ENCODE measurements at regions not wholly inside any gene's neighbourhood (a gene's known extent, or its start where the extent isn't known, plus 50 kb on each side); places are given as distances from the start of the nearest gene placed in this dataset.

DNA sequence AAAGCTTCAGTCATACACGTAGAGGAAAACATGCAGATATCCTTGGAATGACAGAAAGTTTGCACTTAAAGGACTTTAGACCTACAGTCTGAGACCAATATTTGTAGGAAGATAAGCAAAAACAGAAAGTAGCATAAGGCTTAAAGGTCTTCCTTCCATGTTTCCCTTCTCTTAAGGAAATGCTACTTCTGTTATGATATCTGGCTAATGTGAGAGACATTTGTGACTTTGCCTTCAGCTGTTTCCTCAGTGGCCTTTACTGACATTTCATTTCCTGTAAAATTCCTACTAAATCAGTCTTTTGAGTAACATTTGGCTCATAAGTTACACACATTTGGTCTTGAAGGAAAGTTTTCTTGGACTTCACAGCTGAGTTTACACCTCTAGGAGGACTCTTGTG, 713.4 kb downstream of the TBC1D32 start:
- no peaks in the 10 kb centered on the region for H3K9me2 ChIP-seq (ENCODE audit: insufficient read depth, low read length)
- no peaks in the 10 kb centered on the region for H3K27me3 ChIP-seq (ENCODE audit: insufficient read depth, low read depth, low read length)
- H3K9me3 ChIP-seq (ENCODE audit: low read length), result no peaks in the 10 kb centered on the region
- H2AFZ ChIP-seq (ENCODE audit: low read depth, low read length), result no peak overlapping the region
- no peak overlapping the region for H3K27ac ChIP-seq (ENCODE audit: low read length)
- TF ChIP-seq EZH2 (IDR thresholded peaks at IDR 0.05; ENCODE audit: borderline replicate concordance, insufficient read depth, low read length, poor library complexity, severe bottlenecking) (no peak), SMC3 (conservative IDR thresholded peaks at IDR 0.05; ENCODE audit: poor library complexity) (no peak), EP300 (conservative IDR thresholded peaks at IDR 0.05; ENCODE audit: poor library complexity, severe bottlenecking) (no peak), TAF1 (IDR thresholded peaks at IDR 0.05; ENCODE audit: low read depth) (no peak), POLR2AphosphoS5 (IDR thresholded peaks at IDR 0.05) (no peak), RAD21 (conservative IDR thresholded peaks at IDR 0.05) (no peak), MXI1 (conservative IDR thresholded peaks at IDR 0.05; ENCODE audit: poor library complexity, severe bottlenecking) (no peak)
- TF ChIP-seq, protein P1, sequence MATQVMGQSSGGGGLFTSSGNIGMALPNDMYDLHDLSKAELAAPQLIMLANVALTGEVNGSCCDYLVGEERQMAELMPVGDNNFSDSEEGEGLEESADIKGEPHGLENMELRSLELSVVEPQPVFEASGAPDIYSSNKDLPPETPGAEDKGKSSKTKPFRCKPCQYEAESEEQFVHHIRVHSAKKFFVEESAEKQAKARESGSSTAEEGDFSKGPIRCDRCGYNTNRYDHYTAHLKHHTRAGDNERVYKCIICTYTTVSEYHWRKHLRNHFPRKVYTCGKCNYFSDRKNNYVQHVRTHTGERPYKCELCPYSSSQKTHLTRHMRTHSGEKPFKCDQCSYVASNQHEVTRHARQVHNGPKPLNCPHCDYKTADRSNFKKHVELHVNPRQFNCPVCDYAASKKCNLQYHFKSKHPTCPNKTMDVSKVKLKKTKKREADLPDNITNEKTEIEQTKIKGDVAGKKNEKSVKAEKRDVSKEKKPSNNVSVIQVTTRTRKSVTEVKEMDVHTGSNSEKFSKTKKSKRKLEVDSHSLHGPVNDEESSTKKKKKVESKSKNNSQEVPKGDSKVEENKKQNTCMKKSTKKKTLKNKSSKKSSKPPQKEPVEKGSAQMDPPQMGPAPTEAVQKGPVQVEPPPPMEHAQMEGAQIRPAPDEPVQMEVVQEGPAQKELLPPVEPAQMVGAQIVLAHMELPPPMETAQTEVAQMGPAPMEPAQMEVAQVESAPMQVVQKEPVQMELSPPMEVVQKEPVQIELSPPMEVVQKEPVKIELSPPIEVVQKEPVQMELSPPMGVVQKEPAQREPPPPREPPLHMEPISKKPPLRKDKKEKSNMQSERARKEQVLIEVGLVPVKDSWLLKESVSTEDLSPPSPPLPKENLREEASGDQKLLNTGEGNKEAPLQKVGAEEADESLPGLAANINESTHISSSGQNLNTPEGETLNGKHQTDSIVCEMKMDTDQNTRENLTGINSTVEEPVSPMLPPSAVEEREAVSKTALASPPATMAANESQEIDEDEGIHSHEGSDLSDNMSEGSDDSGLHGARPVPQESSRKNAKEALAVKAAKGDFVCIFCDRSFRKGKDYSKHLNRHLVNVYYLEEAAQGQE (IDR thresholded peaks at IDR 0.05; ENCODE audit: borderline replicate concordance), result no peak
- TF ChIP-seq, protein P2, sequence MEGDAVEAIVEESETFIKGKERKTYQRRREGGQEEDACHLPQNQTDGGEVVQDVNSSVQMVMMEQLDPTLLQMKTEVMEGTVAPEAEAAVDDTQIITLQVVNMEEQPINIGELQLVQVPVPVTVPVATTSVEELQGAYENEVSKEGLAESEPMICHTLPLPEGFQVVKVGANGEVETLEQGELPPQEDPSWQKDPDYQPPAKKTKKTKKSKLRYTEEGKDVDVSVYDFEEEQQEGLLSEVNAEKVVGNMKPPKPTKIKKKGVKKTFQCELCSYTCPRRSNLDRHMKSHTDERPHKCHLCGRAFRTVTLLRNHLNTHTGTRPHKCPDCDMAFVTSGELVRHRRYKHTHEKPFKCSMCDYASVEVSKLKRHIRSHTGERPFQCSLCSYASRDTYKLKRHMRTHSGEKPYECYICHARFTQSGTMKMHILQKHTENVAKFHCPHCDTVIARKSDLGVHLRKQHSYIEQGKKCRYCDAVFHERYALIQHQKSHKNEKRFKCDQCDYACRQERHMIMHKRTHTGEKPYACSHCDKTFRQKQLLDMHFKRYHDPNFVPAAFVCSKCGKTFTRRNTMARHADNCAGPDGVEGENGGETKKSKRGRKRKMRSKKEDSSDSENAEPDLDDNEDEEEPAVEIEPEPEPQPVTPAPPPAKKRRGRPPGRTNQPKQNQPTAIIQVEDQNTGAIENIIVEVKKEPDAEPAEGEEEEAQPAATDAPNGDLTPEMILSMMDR (IDR thresholded peaks at IDR 0.05; ENCODE audit: poor library complexity, severe bottlenecking), result no peak
- no peak overlapping the region for H3K4me3 ChIP-seq (ENCODE audit: low read length)
- H3K36me3 ChIP-seq (ENCODE audit: insufficient read depth, low read length), result no peaks in the 10 kb centered on the region
- no peaks in the 10 kb centered on the region for H3K79me2 ChIP-seq (replicated peaks; ENCODE audit: insufficient read depth, low read length)
- no peaks in the 10 kb centered on the region for H4K20me1 ChIP-seq (ENCODE audit: insufficient read depth)
- no peaks in the 10 kb centered on the region for H3F3A ChIP-seq (ENCODE audit: insufficient read depth, low read length, poor library complexity, severe bottlenecking)
- H3K9ac ChIP-seq (ENCODE audit: low read length), result no peak overlapping the region
- no peak overlapping the region for H3K4me2 ChIP-seq (ENCODE audit: low read length)

DNA sequence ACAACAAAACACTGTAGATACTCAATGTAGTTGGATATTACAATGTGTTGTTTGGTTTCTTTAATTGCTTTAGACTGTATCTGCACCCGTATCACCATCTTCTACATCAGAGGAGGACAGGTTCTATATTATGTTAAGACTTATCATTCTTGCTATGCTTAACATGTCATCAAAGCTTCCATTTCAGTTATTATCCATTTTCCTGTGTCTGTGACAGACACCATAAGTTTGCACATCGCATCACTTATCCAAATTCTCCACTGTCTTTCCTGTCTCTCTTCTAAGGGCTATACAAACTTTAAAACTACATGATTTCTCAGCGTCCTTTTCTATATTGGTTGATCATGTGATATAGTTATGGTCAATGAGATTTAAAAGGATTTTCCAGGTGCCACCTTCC, 719.0 kb downstream of the TBC1D32 start:
- Histone ChIP-seq H3K4me3 (ENCODE audit: low read length) (no peak overlapping the region), H3K27ac (ENCODE audit: low read length) (no peak overlapping the region), H3K79me2 (replicated peaks; ENCODE audit: insufficient read depth, low read length) (no peaks in the 10 kb centered on the region), H3K9me2 (ENCODE audit: insufficient read depth, low read length) (no peaks in the 10 kb centered on the region), H2AFZ (ENCODE audit: low read depth, low read length) (no peak overlapping the region), H3K9ac (ENCODE audit: low read length) (no peak overlapping the region), H3K9me3 (ENCODE audit: low read length) (no peaks in the 10 kb centered on the region), H3K4me2 (ENCODE audit: low read length) (no peak overlapping the region), H4K20me1 (ENCODE audit: insufficient read depth) (no peaks in the 10 kb centered on the region), H3K27me3 (ENCODE audit: insufficient read depth, low read depth, low read length) (no peaks in the 10 kb centered on the region), H3F3A (ENCODE audit: insufficient read depth, low read length, poor library complexity, severe bottlenecking) (no peaks in the 10 kb centered on the region), H3K36me3 (ENCODE audit: insufficient read depth, low read length) (no peaks in the 10 kb centered on the region)
- TF ChIP-seq MXI1 (conservative IDR thresholded peaks at IDR 0.05; ENCODE audit: poor library complexity, severe bottlenecking) (no peak), EZH2 (IDR thresholded peaks at IDR 0.05; ENCODE audit: borderline replicate concordance, insufficient read depth, low read length, poor library complexity, severe bottlenecking) (no peak), EP300 (conservative IDR thresholded peaks at IDR 0.05; ENCODE audit: poor library complexity, severe bottlenecking) (peak; percentile 60), RAD21 (conservative IDR thresholded peaks at IDR 0.05) (no peak), POLR2AphosphoS5 (IDR thresholded peaks at IDR 0.05) (peak; percentile 80), TAF1 (IDR thresholded peaks at IDR 0.05; ENCODE audit: low read depth) (no peak)

Measured in neural cell (in vitro differentiated cells).